ENCODE measurements at regions not wholly inside any gene's neighbourhood (a gene's known extent, or its start where the extent isn't known, plus 50 kb on each side); places are given as distances from the start of the nearest gene placed in this dataset.

DNA sequence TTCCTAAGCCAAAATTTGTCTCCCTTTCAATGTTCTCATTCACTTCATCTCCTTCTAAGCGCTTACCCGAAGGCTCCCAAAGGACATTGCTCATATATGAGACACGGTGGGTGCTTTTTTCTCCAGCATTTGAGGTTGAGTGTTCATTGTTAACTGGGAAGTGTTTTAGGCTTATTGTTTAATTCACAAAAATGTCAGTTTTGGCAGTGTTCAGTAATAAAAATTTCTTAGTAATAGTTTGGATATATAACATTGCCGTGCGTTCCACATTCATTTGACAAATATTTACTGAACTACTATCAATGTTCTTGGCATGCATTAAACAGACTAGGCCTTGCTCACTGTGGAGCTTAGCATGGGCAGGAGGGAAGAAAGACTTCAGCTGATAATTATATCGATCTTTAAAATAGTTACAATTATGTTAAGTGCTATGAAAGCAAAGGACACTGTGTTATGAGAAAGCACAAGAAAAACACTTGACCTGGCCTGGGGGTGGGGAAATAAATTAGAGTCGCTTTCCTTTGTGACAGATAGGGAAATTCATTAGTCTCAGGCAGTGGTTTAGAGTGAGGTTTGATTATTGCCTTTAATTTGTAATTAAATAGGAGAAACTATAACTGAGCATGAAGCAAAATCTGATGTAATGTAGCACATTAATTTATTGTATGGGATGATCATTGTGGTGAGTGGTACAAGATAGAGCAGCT is 82.2 kb upstream of the DOCK10 start:
- Histone ChIP-seq H3K27ac (no peak overlapping the region), H3K9me3 (no peaks in the 10 kb centered on the region), H3K27me3 (no peaks in the 10 kb centered on the region), H3K36me3 (no peaks in the 10 kb centered on the region), H3K4me1 (no peaks in the 10 kb centered on the region), H3K4me3 (no peak overlapping the region)
- TF ChIP-seq, protein P1, sequence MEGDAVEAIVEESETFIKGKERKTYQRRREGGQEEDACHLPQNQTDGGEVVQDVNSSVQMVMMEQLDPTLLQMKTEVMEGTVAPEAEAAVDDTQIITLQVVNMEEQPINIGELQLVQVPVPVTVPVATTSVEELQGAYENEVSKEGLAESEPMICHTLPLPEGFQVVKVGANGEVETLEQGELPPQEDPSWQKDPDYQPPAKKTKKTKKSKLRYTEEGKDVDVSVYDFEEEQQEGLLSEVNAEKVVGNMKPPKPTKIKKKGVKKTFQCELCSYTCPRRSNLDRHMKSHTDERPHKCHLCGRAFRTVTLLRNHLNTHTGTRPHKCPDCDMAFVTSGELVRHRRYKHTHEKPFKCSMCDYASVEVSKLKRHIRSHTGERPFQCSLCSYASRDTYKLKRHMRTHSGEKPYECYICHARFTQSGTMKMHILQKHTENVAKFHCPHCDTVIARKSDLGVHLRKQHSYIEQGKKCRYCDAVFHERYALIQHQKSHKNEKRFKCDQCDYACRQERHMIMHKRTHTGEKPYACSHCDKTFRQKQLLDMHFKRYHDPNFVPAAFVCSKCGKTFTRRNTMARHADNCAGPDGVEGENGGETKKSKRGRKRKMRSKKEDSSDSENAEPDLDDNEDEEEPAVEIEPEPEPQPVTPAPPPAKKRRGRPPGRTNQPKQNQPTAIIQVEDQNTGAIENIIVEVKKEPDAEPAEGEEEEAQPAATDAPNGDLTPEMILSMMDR (IDR thresholded peaks at IDR 0.05), result no peak
- no peak for DNase-seq (ENCODE audit: low spot score)

DNA sequence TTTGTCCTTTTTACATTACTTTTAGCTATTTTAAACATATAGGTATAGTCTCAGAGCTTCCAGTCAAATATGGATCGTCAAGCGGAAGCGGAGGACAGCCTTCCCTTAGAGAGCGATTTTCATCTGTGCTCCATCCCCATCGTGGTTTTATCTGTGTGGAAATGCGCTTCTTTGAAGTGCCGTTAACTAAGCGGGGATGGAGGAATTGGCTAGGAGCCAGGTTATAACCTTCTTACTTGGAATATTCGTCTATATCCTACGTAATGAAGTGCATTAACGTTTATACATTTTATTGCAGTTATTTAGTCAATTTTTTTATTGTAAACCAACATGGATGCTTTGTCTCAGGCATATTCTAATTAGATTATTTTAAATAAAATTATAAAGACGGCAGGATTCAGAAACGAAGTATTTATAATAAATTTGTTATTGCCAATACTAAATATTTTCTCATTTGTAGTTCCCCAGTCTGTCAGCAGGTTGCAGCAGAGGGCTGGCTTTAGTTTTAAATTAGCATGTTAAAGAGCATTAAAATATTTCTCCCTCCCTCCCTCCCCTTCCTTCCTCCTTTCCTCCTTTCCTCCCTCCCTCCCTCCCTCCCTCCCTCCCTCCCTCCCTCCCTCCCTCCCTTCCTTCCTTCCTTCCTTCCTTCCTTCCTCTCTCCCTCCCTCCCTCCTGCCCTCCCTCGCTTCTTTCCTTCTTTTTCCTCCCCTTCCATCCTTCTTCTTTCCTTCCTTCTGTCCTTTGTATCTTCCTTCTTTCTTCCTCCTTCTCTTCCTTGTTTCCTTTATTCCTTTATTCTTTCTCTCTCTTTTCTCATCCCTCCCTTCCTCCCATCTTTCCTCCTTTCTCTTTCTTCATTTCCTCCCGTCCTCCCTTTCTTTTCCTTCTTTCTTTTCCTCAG is 80.6 kb upstream of the DOCK10 start:
- TF ChIP-seq, protein P1 (IDR thresholded peaks at IDR 0.05), result peak in 1 of 2 donors; percentile 42
- no peaks in the 10 kb centered on the region for H3K36me3 ChIP-seq
- no peaks in the 10 kb centered on the region for H3K9me3 ChIP-seq
- no peak overlapping the region for H3K4me3 ChIP-seq
- H3K27ac ChIP-seq, result no peak overlapping the region
- no peaks in the 10 kb centered on the region for H3K27me3 ChIP-seq
- H3K4me1 ChIP-seq, result no peaks in the 10 kb centered on the region
- no peak for DNase-seq (ENCODE audit: low spot score)

DNA sequence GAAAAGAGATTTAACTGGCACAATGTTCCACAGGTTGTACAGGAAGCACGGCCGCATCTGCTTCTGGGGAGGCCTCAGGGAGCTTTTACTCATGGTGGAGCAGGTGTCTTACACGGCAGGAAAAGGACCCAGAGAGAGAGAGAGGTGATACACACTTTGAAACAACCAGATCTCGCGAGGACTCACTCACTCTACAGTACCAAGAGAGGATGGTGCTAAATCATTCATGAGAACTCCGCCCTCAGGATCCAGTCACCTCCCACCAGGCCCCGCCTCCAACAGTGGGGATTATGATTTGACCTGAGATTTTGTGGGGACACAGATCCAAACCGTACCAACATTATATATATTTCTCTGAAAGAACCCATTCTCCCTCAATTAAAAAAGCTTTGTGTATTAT is 79.7 kb upstream of the DOCK10 start:
- H3K36me3 ChIP-seq, result no peaks in the 10 kb centered on the region
- TF ChIP-seq, protein P1 (IDR thresholded peaks at IDR 0.05), result no peak
- H3K27me3 ChIP-seq, result no peaks in the 10 kb centered on the region
- H3K4me1 ChIP-seq, result no peaks in the 10 kb centered on the region
- no peaks in the 10 kb centered on the region for H3K9me3 ChIP-seq
- DNase-seq (ENCODE audit: low spot score), result no peak
- H3K4me3 ChIP-seq, result no peak overlapping the region
- H3K27ac ChIP-seq, result no peak overlapping the region

DNA sequence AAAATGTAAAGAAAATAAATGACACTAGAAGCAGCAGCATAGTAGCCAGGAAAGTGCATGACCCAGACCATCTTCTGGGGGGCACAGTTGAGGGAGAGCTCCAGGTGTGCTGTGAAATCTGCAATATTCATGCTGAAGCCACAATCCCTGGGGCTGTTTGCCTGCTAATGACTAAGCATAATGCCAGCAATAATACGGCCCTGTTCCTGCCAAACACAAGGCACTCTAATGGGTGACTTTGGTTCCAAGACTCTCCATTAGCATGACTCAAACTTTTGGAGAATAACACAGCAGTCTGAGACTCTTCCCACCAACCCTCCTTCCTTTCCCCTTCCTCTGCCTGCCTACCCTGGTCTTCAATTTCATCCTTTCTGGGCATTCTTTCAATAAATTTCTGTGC is 77.9 kb upstream of the DOCK10 start:
- Histone ChIP-seq H3K27ac (no peak overlapping the region), H3K9me3 (no peaks in the 10 kb centered on the region), H3K4me1 (no peaks in the 10 kb centered on the region), H3K4me3 (no peak overlapping the region), H3K36me3 (no peaks in the 10 kb centered on the region), H3K27me3 (no peaks in the 10 kb centered on the region)
- TF ChIP-seq, protein P1 (IDR thresholded peaks at IDR 0.05), result no peak
- DNase-seq (ENCODE audit: low spot score), result no peak

DNA sequence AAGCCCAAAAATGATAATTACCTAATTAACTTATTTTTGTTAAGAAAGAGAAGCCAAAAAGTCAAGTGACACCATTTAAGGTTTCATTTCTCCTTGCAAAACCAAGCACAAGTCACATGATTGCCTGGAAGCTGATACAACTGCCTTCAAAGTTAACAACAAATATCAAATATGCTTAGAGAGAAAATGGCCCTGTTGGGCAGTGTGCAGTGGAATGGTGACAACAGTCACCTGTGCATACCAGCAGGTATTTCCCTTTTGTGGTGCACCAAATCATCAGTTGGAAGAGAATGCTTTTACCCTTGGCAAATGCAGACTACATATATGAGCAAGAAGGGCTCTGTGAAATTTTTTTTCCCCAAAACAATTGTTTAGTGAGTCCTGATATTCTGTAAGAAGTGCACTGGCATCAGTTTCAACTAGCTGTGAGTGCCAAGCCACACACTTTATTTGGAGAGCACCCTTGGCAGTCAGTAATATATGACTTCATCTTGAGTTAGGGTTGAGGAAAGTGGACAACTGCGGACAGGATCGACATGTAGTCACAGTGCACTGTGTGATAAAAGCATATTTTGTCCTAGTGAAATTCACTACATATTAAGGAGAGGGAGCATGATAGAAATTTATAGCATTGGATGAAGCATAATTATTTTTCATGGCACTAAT is 74.9 kb upstream of the DOCK10 start:
- Histone ChIP-seq H3K27me3 (no peaks in the 10 kb centered on the region), H3K4me3 (no peak overlapping the region), H3K9me3 (no peaks in the 10 kb centered on the region), H3K4me1 (no peaks in the 10 kb centered on the region), H3K27ac (no peak overlapping the region), H3K36me3 (no peaks in the 10 kb centered on the region)
- no peak for DNase-seq (ENCODE audit: low spot score)
- TF ChIP-seq, protein P1 (IDR thresholded peaks at IDR 0.05), result no peak

Measured in right atrium auricular region (tissue), 2 donors.